HTR-8/SVneo (cell line): ENCODE measurements at regions not wholly inside any gene's neighbourhood (a gene's known extent, or its start where the extent isn't known, plus 50 kb on each side); places are given as distances from the start of the nearest gene placed in this dataset.

Experiments used
- DNase-seq: peaks from one replicate; pipeline ENCODE4 v3.0.0; 2011; ENCODE audit warnings: low spot score, mixed read lengths; ENCODE audit not compliant: insufficient read length
- FAIRE-seq: peaks from 2 replicates; lab custom pipeline; 2011; peaks lifted over from hg19 to GRCh38; lab: Jason Lieb, UNC

- FAIRE-seq (no peak), DNase-seq (no peak)
Observed at GRCh38 chr3:180828723-180829408, 83.6 kb upstream of the FXR1 start.

- DNase-seq (no peak), FAIRE-seq (no peak)
Observed at GRCh38 chr3:180829409-180830405, 82.8 kb upstream of the FXR1 start.

DNA sequence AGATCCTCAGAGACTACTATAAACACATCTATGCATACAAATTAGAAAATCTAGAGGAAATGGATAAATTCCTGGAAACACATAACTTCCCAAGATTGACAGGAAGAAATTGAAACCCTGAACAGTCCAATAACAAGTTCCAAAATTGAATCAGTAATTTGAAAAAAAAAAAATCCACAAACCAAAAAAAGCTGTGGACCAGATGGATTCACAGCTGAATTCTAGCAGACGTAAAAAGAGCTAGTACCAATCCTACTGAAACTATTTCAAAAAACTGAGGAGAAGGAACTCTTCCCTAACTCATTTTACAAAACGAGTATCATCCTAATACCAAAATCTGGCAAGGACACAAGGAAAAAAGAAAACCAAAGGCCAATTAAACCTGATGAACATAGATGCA is 77.0 kb upstream of the FXR1 start:
- DNase-seq (no peak), FAIRE-seq (no peak)

DNA sequence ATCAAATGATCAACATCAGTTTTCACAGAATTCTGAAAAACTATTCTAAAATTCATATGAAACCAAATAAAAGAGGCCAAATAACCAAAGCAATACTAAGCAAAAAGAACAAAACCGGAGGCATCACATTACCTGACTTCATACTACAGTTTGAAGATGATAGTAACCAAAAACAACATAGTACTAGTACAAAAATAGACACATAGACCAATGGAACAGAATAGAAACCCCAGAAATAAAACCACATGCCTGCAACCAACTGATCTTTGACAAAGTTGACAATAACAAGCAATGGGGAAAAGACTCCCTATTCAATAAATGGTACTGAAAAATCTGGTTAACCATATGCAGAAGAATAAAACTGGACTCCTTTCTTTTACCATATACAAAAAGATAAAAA is 75.7 kb upstream of the FXR1 start:
- FAIRE-seq: no peak
- no peak for DNase-seq

- no peak for FAIRE-seq
- no peak for DNase-seq
Observed at GRCh38 chr3:180854887-180855286, 57.6 kb upstream of the FXR1 start.

DNA sequence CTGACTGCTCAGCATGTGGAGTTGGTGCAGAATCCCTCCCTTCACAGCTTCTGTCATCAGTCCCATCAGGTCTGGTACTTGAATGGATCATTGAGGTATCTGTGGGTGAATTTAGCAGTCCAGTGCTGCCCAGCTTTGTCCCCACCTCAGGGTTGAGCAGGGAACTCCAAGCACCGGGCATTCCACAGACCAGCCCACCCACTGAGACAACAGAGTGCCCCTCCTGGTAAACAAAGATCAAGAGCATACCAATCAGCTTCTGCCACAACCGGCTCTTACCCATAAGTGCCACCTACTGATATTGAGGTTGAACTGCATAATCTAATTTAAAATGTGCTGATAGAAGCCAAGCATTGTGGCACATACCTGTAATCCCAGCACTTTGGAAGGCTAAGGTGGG is 57.1 kb upstream of the FXR1 start:
- DNase-seq (no peak), FAIRE-seq (no peak)

DNA sequence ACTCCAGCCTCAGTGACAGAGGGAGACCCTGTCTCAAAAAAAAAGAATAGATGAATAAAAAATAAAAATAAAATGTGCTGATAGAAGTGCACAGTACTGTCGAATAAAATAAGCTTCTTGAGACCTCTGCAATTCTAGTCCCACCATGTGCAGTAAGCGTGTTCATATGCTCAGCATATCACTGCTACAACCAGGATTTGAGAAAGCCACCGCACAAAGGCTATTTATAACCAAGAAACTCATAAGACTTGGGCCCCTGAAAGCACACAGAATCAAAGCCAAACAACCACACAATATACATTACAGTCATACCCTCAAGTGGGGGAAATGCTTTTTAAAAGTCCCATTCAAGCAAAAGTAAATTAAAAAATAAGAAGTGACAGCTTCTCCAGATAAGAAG is 56.5 kb upstream of the FXR1 start:
- FAIRE-seq (no peak), DNase-seq (no peak)

- FAIRE-seq: no peak
Observed at GRCh38 chr3:180860180-180860858, 52.2 kb upstream of the FXR1 start.

More at GRCh38 chr3:180860180-180860858, 52.2 kb upstream of the FXR1 start:
- DNase-seq: no peak
